T-helper 2 cell treated with Interferon-gamma antibody and Interleukin-4, amounts not matched to agents 100 ng/mL and 5 ng/mL, for 36 hours (primary cell): ENCODE measurements at regions not wholly inside any gene's neighbourhood (a gene's known extent, or its start where the extent isn't known, plus 50 kb on each side); places are given as distances from the start of the nearest gene placed in this dataset.
"Not testable (repeated sequence)": the region's sequence is repeated elsewhere in the genome, so short reads cannot be mapped to it uniquely, and the experiment has no call there.

Experiments used
- intact Hi-C: fragments of 100-400 bp; cut with micrococcal nuclease; formaldehyde crosslinking; loops from one replicate; pipeline ENCODE4 v1.15.1; 2023

DNA sequence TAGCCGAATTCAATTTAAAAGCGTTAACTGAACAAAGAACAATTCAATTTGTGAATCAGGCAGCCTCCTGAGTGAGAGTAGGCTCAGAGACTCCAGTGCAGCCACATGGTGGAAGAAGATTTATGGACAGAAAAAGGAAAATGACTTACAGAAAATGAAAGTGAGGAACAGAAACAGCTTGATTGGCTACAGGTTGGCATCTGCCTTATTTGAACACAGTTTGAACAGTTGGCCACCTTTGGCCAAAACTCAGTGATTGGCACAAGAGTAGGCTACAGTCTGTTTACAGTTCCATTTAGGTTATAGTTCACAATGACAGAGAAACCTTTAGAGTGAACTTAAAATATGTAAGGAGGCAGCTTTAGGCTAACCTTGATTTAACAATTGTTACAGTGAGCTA lies 86.3 kb upstream of the CCDC71L start:
- intact Hi-C loops = not testable (repeated sequence)

DNA sequence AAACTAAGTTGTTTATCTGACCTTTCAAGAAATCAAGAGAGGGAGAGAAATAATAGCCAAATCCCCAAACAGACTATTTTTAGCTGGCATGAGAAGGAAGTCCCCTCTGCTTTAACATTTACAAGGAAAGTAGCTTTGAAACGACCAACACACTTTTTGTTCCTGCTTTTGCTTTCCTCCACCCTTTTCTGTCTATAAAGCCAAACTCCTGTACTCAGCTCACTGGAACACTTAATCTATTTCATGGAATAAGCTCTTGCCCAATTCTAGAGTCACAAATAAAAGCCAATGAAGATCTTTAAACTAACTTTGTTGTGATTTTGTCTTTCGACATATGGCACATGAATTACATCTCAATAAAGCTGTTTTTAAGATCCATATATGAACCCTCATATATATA lies 86.8 kb upstream of the CCDC71L start:
- intact Hi-C loops = no loop called here

DNA sequence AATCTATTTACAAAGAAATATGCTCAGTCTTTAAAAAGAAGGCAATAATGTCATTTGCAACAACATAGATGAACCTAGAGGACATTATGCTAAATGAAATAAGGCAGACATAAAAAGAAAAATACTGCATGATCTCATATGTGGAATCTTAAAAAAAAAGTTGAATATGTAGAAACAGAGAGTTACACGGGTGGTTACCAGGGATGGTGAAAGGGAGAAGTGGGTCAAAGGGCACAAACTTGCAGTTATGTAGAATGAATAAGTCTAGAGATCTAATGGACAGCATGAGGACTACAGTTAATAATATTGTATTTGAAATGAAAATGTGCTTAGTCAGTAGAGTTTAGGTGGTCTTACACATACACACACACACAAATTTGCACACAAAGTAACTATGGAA lies 88.2 kb upstream of the CCDC71L start:
- intact Hi-C loops = no loop called here

DNA sequence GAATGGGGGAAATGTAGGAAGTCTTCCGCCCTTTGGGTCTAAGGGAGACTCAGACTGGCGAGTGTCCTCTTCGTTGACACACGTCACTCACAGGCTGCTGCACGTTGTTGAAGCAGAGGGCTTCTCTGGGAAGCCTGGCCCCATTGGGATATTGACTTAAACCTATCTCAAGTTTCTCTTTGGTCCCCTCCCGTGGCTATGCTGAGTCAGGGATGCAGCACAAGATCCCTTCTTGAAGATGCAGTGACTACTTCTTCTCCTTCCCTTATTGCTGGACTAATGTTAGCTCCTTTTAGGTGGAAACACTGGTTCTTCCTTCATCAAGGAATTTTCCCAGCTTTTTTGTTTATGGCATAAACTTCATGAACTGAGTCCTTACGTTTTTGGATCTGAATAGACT lies 89.8 kb upstream of the CCDC71L start:
- intact Hi-C loops = no loop called here

DNA sequence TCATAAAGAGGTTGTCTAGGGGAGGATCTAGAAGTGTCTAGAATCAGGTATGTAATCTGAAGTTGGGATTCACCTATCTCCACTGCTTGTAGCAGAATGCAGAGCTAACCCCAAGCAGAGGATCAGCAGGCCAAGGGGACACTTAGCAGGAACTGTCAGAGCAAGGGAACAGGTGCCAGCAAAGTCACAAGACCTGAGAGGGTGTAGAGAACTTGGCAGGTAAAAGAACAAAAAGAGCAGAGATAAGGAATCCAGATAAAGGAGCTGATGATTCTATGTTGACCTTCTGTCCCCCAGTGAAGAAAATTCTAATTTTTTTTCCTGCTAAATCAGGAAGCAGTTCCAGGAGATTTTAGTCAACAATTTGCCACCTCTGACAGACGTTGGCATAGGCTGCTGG lies 91.4 kb upstream of the CCDC71L start:
- intact Hi-C loops = no loop called here

DNA sequence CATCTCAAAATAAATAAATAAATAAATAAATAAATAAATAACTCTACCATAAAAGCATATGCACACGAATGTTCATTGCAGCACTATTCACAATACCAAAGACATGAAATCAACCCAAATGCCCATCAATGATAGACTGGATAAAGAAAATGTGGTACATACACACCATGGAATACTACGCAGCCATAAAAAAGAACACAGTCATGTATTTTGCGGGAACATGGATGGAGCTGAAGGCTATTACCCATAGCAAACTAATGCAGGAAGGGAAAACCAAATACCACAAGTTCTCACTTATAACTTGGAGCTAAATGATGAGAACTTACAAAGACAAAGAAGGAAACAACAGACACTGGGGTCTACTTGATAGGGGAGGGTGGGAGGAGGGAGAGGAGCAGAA lies 94.1 kb upstream of the CCDC71L start:
- intact Hi-C loops = not testable (repeated sequence)

DNA sequence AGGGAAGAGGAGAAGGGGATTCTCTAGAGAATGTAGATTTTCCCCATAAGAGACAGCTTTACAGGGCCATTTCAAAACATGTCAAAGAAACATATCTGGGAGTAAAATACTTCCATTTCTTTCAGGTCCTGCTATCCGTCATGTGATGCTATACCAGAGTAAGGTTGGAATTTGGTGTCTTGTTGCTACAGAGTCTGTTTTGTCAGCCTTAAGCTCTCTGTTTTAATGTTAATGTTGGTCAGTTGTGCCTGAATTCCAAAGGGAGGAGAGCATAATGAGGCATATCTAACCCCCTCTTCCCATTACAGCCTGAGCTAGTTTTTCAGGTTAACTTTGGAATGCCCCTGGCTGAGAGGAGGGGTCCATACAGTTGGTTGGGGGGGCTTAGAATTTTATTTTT lies 94.7 kb upstream of the CCDC71L start:
- intact Hi-C loops = no loop called here

DNA sequence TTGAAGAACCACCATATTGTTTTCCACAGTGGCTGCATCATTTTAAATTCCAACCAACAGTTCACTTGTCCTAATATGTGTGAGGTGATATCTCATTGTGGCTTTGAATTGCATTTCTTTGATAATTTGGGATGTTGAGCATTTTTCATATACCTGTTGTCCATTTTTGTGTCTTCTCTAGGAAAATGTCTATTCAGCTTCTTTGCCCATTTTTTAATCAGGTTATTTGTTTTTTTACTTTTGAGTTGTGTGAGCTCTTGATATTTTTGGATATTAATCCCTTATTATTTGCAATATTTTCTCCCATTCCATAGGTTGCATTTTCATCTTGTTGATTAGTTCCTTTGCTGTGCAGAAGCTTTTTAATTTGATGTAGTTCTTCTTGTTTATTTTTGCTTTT lies 95.1 kb upstream of the CCDC71L start:
- intact Hi-C loops = no loop called here

DNA sequence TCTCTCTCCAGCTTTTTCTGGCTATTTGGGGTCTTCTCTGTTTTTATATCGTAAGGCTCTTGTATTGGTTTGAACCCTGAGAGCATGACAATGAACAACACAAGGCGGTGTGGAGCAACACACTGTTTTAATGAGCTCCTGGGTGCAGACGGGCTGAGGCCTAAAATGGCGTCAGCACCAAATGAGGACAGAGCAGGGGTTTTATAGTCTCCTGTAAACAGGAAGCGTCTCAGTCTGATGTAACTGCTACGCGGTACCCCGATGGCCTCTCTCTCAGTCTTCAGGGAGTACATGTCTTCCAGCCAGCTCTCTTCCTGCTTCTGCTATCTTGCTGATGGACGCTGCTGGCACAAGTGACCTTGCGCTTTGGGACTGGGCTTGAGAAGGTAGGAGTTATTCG lies 95.9 kb upstream of the CCDC71L start:
- intact Hi-C loops = no loop called here

DNA sequence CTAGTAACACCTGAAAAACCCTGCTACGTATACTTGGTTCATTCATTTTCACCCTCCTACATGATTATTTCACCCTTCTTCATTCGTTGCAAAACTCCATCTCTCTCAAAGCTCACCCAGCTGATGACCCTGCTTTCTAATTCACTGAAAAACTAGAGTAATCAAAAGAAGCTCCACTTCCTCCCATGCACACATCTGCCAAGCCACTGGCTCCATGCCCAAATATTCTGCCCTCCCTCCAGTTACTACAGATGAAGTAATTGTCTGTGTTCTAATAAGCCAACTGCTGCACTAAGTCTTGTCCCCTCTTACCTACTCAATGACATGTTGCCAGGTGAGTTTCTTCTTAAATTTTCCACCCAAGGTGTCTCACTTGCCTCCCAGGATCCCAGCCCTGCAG lies 96.9 kb upstream of the CCDC71L start:
- intact Hi-C loops = no loop called here

DNA sequence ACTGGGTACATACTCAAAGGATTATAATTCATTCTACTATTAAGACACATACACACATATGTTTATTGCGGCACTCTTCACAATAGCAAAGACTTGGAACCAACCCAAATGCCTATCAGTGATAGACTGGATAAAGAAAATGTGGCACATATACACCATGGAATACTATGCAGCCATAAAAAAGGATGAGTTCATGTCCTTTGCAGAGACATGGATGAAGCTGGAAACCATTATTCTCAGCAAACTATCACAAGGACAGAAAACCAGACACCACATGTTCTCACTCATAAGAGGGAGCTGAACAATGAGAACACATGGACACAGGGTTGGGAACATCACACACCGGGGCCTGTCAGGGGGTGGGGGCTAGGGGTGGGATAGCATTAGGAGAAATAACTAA lies 101.9 kb upstream of the CCDC71L start:
- intact Hi-C loops = not testable (repeated sequence)

DNA sequence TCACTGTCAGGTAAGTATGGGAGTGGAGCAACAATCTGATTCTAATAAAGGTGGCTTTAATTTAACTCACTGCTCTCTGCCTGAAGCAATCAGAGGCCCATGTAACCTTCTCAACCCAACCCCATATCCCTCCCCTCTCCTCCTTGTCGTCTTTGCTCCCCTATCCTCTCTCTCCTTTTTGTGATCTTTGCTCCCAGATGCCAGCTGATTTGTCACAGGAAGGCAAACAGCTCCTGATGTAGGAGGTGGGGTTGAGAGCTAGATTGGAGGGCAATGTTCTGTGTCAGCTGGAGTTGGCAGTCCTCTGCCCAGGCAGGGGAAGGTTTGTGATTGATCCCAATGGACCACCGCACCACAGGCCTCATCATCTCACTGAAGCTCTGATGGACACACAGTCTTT lies 101.4 kb upstream of the PIK3CG start:
- intact Hi-C loops = no loop called here

DNA sequence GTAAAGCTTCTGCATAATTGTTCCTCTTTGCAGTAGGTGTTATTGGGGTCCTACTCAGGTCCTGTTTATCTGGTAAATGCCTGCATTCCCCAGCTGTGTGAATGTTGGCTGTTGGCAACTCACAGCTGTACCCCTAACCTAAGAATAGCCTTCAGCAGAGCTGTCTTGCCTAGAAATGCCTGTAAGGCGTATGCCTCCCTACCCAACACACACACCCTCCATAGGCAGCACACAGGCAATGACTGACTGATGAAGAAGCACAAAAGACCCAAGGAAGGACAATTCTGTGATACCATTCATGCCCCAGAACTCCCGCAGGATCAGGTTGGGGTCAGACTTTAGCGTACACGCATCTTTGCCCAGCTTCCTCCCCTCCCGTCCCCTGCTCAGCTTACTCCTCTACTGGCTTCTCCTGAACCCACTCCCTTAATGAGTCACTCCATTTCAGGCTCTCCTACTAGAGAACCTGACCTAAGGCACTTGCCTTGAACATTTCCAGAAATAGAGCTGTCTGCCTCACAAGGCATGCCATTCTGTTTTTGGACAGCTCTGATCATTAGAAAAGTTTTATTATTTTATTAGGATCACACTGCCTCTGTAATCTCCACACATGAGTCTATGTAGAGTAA lies 99.2 kb upstream of the PIK3CG start:
- intact Hi-C loops = no loop called here

DNA sequence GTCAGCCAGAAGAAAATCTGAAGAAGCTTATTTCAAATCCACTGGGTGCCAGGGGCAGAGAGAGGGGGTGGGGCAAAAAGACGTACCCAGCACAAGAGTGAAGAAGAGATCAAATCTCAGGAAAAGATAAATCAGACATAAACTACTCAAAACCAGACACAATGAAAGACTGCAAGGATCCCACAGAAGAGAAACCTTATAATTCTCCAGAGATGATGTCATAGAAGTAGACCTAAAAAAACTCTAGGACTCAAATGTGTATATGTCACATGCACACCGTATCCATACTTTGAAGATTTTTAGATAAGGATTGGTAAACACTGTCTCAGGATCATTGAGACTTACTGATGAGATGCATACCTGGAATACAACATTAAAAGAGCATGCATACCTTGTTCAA lies 98.5 kb upstream of the PIK3CG start:
- intact Hi-C loops = no loop called here

DNA sequence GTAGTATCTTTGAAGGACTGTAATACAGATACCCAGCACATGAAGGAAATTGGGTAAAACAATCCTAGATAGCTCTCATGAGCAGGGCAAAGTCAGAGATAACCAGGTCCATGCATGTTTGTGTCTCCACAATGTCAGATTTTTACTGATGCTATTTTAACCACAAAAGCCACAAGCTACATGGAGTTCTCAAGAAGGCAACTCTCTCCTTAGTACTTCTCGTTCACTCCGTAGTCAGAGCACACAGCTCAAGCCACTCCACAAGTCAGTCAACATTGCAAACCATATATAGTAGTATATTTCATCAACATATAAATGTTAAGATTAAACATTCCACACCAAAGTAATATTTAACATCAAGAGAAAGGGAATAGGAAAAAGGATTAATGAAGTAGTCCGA lies 98.0 kb upstream of the PIK3CG start:
- intact Hi-C loops = no loop called here

DNA sequence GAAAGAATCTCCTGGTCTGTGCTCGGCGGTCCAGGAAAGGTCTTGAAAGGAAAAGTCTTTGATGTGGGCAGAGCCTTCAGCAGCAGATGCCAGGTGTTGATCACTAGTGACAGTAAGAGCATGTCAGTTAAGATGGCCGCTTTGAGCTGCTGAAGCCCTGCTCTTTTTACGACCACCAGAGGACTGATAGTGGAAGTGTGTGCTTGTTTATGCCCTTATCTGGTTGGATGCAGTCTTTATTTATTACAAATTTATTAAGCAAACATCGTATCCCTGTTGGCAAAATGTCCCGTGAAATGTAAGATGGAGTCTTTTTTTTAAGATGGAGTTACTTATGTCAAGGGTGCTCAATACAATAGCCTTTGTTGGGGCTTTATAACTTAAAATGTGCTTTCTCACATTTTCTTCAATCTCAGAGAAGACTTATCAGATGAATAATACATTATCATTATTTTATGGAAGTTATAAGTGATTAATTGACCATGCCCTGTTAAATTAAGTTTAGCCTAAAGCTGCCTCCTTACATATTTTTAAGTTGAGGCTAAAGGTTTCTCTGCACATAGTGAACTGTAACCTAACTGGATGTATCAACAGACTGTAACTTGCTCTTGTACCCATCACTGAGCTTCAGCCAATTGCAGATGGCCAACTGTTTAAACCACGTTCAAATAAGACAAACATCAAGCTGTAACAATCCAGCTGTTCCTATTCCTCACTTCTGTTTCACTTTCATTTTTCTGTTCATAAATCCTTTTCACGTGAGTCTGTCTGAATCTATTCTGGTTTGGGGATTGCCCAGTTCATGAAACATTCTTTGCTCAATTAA lies 97.4 kb upstream of the PIK3CG start:
- intact Hi-C loops = loop anchor here (1.0 kb wide), 2 partner anchors 98 to 107 kb away; partner anchors contain the start of gene PIK3CG

DNA sequence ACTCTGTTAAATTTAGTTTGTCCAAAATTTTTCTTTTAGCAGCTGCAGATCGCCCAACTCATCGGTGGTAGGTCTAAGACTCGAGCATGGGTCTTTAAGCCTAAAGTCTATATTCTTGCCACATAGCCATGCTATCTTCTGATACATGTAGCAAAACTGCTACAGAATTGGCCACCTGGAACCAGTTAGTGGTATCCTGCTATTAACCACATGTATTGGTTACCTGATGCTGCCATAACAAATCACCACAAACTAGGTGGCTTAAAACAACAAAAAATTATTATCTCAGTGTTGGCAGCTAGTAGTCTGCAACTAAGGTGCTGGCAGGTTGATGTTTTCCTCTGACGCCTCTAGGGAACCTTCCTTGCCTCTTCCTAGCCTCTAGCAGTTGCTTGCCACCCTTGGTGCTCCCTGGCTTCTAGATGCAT lies 96.7 kb upstream of the PIK3CG start:
- intact Hi-C loops = loop anchor here (1.0 kb wide), 2 partner anchors 97 to 108 kb away; partner anchors contain the start of gene PIK3CG

DNA sequence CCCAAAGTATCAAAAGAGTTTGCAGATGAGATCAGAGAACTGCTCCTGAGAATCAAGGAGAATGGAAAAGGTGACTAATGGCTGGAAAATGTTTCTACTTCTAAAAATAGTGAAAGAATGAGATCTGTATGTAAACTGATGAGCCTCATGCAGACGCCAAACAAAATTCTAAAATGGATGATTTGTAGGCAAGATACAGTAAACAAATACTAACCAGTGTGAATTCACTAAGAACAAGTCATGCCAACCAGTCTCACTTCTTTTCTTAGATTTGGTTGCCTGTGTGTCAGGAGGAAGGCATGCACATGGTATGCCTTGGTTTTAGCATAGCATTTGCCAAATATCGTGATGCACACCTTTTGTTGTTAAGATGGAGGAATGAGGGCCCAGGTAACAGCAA lies 94.9 kb upstream of the PIK3CG start:
- intact Hi-C loops = no loop called here

DNA sequence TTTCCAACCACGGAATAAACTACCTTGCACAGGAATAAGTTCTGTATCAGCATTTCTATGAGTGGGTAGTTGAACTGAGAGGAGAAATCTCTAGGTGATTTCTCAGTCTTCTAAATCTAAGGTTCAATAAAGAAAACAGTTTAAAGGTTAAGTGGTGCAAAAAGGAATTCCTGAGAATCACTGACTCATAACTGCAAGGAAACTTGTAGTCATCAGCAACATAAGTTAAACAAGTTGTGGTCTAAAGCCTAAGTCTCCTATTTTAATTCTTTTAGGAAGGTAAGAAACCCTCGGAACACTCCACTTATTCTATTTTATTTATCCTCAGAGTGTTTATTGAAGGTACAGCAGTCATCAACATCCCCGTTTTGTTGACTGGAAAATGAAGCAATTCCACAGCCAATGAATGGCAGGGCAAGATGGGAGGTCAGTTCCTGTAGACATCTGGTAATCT lies 92.4 kb upstream of the PIK3CG start:
- intact Hi-C loops = no loop called here

DNA sequence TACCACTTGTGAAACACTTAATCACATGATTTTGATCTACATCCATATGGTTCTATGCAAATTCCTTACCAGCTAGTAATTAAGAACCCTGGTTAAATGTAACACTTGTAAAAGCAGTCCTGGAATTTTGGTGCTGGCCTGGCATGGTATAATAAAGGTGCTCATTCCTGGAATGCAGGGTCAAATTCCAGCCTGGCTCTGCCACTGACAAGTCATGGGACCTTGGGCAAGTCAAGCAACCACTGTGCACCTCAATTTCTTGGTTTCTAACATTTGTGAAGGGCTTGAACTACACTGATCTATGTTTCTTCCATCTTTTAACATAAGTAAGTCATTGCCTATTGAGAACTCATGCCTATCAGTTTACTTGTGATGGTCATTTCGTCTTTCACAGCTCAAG lies 91.9 kb upstream of the PIK3CG start:
- intact Hi-C loops = no loop called here

DNA sequence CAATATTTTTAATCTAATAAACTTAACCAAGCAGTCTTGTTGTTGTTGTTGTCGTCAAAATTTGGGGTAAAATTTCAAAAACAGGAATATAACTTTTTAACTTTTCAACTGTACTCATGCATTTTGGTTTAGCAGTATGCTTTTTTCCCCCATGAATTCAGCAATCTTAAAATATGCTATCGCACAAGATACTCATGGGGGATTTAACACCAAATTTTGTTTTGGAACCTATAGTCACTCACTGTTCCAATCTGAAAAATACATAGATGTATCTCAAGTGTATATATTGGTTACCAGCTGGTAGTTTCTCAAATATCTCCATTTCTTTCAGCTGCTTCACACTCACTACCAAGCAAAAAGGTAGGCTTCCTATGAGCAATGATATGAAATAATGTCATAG lies 91.4 kb upstream of the PIK3CG start:
- intact Hi-C loops = no loop called here

DNA sequence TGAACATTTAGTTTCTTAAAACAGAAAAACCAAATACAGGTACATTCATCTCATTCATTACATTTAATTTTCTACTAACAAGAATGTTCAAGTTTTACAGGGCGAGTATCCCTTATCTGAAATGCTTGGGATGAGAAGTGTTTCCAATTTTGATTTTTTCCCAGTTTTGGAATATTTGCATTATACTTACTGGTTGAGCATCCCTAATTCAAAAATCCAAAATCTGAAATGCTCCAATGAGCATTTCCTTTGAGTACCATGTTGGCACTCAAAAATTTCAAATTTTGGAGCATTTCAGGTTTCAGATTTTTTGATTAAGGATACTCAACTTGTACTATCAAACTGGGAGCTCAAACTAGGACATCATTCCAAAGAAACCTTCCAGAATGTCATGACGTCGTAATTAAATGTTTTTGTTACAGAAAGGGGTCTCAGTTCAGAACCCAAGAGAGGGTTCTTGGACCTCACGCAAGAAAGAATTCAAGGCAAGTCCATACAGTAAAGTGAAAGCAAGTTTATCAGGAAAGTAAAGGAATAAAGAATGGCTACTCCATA lies 90.8 kb upstream of the PIK3CG start:
- intact Hi-C loops = no loop called here
